GM21526 (cell line): ENCODE measurements at regions not wholly inside any gene's neighbourhood (a gene's known extent, or its start where the extent isn't known, plus 50 kb on each side); places are given as distances from the start of the nearest gene placed in this dataset.
A peak's percentile ranks its signal among the peaks of the same experiment; 100 is the strongest.
"Not testable (repeated sequence)": the region's sequence is repeated elsewhere in the genome, so short reads cannot be mapped to it uniquely, and the experiment has no call there.

Experiments
- ATAC-seq: cut with Tn5 transposase; IDR thresholded peaks from one replicate; pipeline ENCODE4 v1.9.1; 2021; ENCODE audit warnings: moderate library complexity; ENCODE audit not compliant: unreplicated experiment, low FRiP score

- ATAC-seq: no peak
Observed at GRCh38 chr1:181170194-181170593, 81.7 kb downstream of the IER5 start.

GRCh38 chr1:181172082-181172481, 83.6 kb downstream of the IER5 start:
- ATAC-seq: no peak

GRCh38 chr1:181173761-181174447, 85.4 kb downstream of the IER5 start:
- no peak for ATAC-seq

GRCh38 chr1:181174861-181175260, 86.4 kb downstream of the IER5 start:
- no peak for ATAC-seq

- ATAC-seq: no peak
Observed at GRCh38 chr1:181175356-181175910, 86.9 kb downstream of the IER5 start.

- ATAC-seq: no peak
Observed at GRCh38 chr1:181175955-181176354, 87.5 kb downstream of the IER5 start.

GRCh38 chr1:181178241-181178879, 89.9 kb downstream of the IER5 start:
- no peak for ATAC-seq

GRCh38 chr1:181179279-181179986, 90.9 kb downstream of the IER5 start:
- no peak for ATAC-seq

- no peak for ATAC-seq
Observed at GRCh38 chr1:181179987-181180365, 91.5 kb downstream of the IER5 start.

- no peak for ATAC-seq
Observed at GRCh38 chr1:181180407-181181031, 92.0 kb downstream of the IER5 start.

- no peak for ATAC-seq
Observed at GRCh38 chr1:181181792-181182585, 93.5 kb downstream of the IER5 start.

GRCh38 chr1:181184621-181185020, 96.1 kb downstream of the IER5 start:
- ATAC-seq: no peak

- no peak for ATAC-seq
Observed at GRCh38 chr1:181185461-181185860, 97.0 kb downstream of the IER5 start.

- ATAC-seq: not testable (repeated sequence)
Observed at GRCh38 chr1:181186133-181186532, 97.6 kb downstream of the IER5 start.

- ATAC-seq: no peak
Observed at GRCh38 chr1:181187337-181188126, 99.0 kb downstream of the IER5 start.

- ATAC-seq: no peak
Observed at GRCh38 chr1:181189245-181189644, 100.7 kb downstream of the IER5 start.

- peak; percentile 80 for ATAC-seq
Observed at GRCh38 chr1:181189691-181190363, 101.3 kb downstream of the IER5 start.

- no peak for ATAC-seq
Observed at GRCh38 chr1:181190364-181191035, 102.0 kb downstream of the IER5 start.
